ENCODE measurements at regions not wholly inside any gene's neighbourhood (a gene's known extent, or its start where the extent isn't known, plus 50 kb on each side); places are given as distances from the start of the nearest gene placed in this dataset.

DNA sequence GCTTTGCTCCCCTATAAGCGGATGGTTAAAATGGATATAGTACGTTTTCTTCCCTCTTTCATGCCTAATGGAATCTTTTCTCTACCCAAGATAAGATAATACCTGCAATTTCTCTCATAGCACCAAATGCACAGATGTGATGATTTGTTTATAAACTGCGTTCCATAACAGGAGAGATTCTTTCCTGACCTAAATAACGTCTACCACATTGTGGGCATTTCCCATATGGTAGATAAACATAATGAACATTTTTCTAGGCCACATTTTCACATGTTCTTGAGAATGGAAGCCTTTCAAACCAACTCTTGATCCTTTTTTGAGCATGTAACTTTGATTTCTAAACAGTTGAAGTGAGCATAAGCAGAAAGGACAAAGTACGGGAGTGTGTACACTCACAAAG, 448.5 kb downstream of the CSNK1G3 start:
- DNase-seq (ENCODE audit: low read depth in 1 of 2, low spot score in 2 of 2) (no peak), FAIRE-seq (no peak)
- H3K4me3 ChIP-seq (ENCODE audit: extremely low read depth in 1 of 4, insufficient read depth in 2 of 4, low read depth in 3 of 4, low read length in 4 of 4) = no peak overlapping the region
- no peak overlapping the region for H4K5ac ChIP-seq (ENCODE audit: insufficient read length, low read depth, low read length)
- no peaks in the 10 kb centered on the region for H3K9me3 ChIP-seq (ENCODE audit: insufficient read depth in 2 of 2, low read depth in 1 of 2, low read length in 1 of 2)
- H3K9ac ChIP-seq (replicated peaks in 1 of 4; ENCODE audit: extremely low read depth in 1 of 4, low read depth in 3 of 4, low read length in 3 of 4) = no peak overlapping the region
- POLR2A ChIA-PET (ENCODE audit: partially characterized antibody) = no interaction called here
- no peak overlapping the region for H4K8ac ChIP-seq (ENCODE audit: extremely low read depth, insufficient read depth, low read length)
- no peak overlapping the region for H3K56ac ChIP-seq (replicated peaks; ENCODE audit: insufficient read length, low read depth, low read length)
- H2BK20ac ChIP-seq (ENCODE audit: low read length) = no peak overlapping the region
- no peak overlapping the region for H3K4ac ChIP-seq (replicated peaks; ENCODE audit: insufficient read length, low read depth, low read length)
- H3K18ac ChIP-seq (ENCODE audit: extremely low read depth, low read length) = no peak overlapping the region
- WGBS, 2 experiments (ENCODE audit: extremely low coverage in 1 of 2, insufficient coverage in 1 of 2, insufficient read length in 1 of 2, insufficient replicate concordance in 2 of 2, low coverage in 1 of 2, low lambda C conversion rate in 2 of 2, missing lambda C conversion rate in 1 of 2) = 86% methylated on average over 5 of the region's 5 CpGs; no CpG with 5 or more reads in 1 of the 2 experiments
- H2BK15ac ChIP-seq (ENCODE audit: low read length) = no peak overlapping the region
- H3K36me3 ChIP-seq (ENCODE audit: control insufficient read depth in 2 of 4, insufficient read depth in 4 of 4, low read length in 3 of 4) = no peaks in the 10 kb centered on the region
- no peak overlapping the region for H4K91ac ChIP-seq (replicated peaks; ENCODE audit: insufficient read length, low read length)
- no peaks in the 10 kb centered on the region for H3K79me2 ChIP-seq (ENCODE audit: control insufficient read depth in 1 of 2, insufficient read depth in 2 of 2, low read length in 2 of 2)
- H3K23ac ChIP-seq (ENCODE audit: insufficient read length) = no peak overlapping the region
- H2BK12ac ChIP-seq (ENCODE audit: low read depth, low read length) = no peak overlapping the region
- H3K79me1 ChIP-seq (ENCODE audit: low read depth, low read length) = no peaks in the 10 kb centered on the region
- H3K4me2 ChIP-seq (ENCODE audit: insufficient read depth in 1 of 2, low read depth in 2 of 2, low read length in 2 of 2) = no peak overlapping the region
- H2BK120ac ChIP-seq (replicated peaks; ENCODE audit: low read depth, low read length) = no peak overlapping the region
- no peaks in the 10 kb centered on the region for H4K20me1 ChIP-seq (replicated peaks in 1 of 2; ENCODE audit: control insufficient read depth in 1 of 2, insufficient read depth in 2 of 2, low read length in 2 of 2)
- H3K23me2 ChIP-seq (ENCODE audit: low read depth, low read length) = no peaks in the 10 kb centered on the region
- H3K14ac ChIP-seq (ENCODE audit: insufficient read length) = no peak overlapping the region
- CTCF ChIA-PET (ENCODE audit: partially characterized antibody) = interaction anchor here (0.7 kb wide), 2 partner anchors 163 to 1277 kb away, joined by 3 read pairs; no protein-coding TSS in a partner anchor
- no peaks in the 10 kb centered on the region for H3K27me3 ChIP-seq (replicated peaks in 1 of 4; ENCODE audit: control insufficient read depth in 3 of 4, extremely low read depth in 1 of 4, insufficient read depth in 3 of 4, low read length in 3 of 4)
- H2AFZ ChIP-seq (ENCODE audit: low read length) = no peak overlapping the region
- no peak overlapping the region for H2BK5ac ChIP-seq (ENCODE audit: low read depth, low read length)
- H3K27ac ChIP-seq (ENCODE audit: low read depth, low read length) = no peak overlapping the region
- H2AK5ac ChIP-seq (ENCODE audit: low read depth, low read length) = no peak overlapping the region
- no peaks in the 10 kb centered on the region for H3K4me1 ChIP-seq (replicated peaks in 1 of 4; ENCODE audit: control insufficient read depth in 3 of 4, insufficient read depth in 4 of 4, low read length in 3 of 4)
- TF ChIP-seq TBP (IDR thresholded peaks at IDR 0.05; ENCODE audit: low read depth, low read length) (no peak), KDM1A (IDR thresholded peaks at IDR 0.05; ENCODE audit: borderline replicate concordance, low read length) (no peak), NANOG (IDR thresholded peaks at IDR 0.05; ENCODE audit: insufficient read depth, low read depth, low read length, poor library complexity, severe bottlenecking) (no peak), E2F6 (IDR thresholded peaks at IDR 0.05) (no peak), GTF2F1 (IDR thresholded peaks at IDR 0.05; ENCODE audit: borderline replicate concordance, low read depth, low read length) (no peak), CHD2 (IDR thresholded peaks at IDR 0.05; ENCODE audit: low read length) (no peak), SIN3A (conservative IDR thresholded peaks at IDR 0.05 in 1 of 2, IDR thresholded peaks at IDR 0.05 in 1 of 2; ENCODE audit: low read depth in 1 of 2, low read length in 2 of 2) (no peak), YY1 (IDR thresholded peaks at IDR 0.05; ENCODE audit: low read depth, low read length) (no peak), HDAC2 (IDR thresholded peaks at IDR 0.05; ENCODE audit: borderline replicate concordance in 1 of 2, low read depth in 2 of 2, low read length in 2 of 2) (no peak), JUND (IDR thresholded peaks at IDR 0.05; ENCODE audit: low read length) (no peak), HDAC6 (IDR thresholded peaks at IDR 0.05; ENCODE audit: low read depth, low read length) (no peak), TAF1 (IDR thresholded peaks at IDR 0.05; ENCODE audit: low read depth, low read length) (no peak)
- TF ChIP-seq, protein P1, sequence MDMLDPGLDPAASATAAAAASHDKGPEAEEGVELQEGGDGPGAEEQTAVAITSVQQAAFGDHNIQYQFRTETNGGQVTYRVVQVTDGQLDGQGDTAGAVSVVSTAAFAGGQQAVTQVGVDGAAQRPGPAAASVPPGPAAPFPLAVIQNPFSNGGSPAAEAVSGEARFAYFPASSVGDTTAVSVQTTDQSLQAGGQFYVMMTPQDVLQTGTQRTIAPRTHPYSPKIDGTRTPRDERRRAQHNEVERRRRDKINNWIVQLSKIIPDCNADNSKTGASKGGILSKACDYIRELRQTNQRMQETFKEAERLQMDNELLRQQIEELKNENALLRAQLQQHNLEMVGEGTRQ (IDR thresholded peaks at IDR 0.05; ENCODE audit: low read length) = no peak

Data from H1 (cell line).